HCT116 (cell line): ENCODE measurements at regions not wholly inside any gene's neighbourhood (a gene's known extent, or its start where the extent isn't known, plus 50 kb on each side); places are given as distances from the start of the nearest gene placed in this dataset.

Source experiments
- POLR2AphosphoS5 ChIP-seq: IDR thresholded peaks from 2 replicates; pipeline ENCODE4 v1.6.1; 2011; ENCODE audit warnings: mild to moderate bottlenecking, low read depth, low read length, moderate library complexity
- TF ChIP-seq, protein P1 (sequence below): IDR thresholded peaks from 2 replicates; pipeline ENCODE4 v1.6.1; 2012

DNA sequence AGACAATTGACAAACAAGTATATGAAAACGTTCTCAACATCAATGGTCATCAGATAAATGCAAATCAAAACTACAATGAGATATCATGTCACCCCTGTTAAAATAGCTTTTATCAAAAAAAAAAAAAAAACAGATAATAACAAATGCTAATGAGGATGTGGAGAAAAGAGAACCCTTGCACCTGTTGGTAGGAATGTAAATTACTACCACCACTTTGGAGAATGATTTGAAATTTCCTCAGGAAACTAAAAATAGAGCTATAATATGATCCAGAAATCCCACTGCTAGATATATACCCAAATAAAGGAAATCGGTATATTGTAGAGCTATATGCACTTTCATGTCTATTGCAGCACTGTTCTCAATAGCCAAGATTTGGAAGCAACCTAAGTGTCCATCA is 470.6 kb upstream of the FSTL5 start:
- TF ChIP-seq, protein P1, sequence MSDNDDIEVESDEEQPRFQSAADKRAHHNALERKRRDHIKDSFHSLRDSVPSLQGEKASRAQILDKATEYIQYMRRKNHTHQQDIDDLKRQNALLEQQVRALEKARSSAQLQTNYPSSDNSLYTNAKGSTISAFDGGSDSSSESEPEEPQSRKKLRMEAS: no peak
- no peak for TF ChIP-seq POLR2AphosphoS5
